SK-N-SH (cell line): ENCODE measurements at regions not wholly inside any gene's neighbourhood (a gene's known extent, or its start where the extent isn't known, plus 50 kb on each side); places are given as distances from the start of the nearest gene placed in this dataset.
A peak's percentile ranks its signal among the peaks of the same experiment; 100 is the strongest.

Experiments
- CTCF ChIA-PET: fragments of 300-600, 350-600 bp; formaldehyde crosslinking; extraction: SDS; loops from one replicate; lab custom pipeline; 2021; lab: Yijun Ruan, JAX
- POLR2A ChIA-PET: fragments of 350-600 bp; sonication (Branson Sonifier 250); formaldehyde crosslinking; extraction: SDS; loops from one replicate; lab custom pipeline; 2020; ENCODE audit warnings: antibody characterized with exemption, inconsistent platforms; lab: Yijun Ruan, JAX
- DNase-seq: peaks from one replicate; pipeline ENCODE4 v3.0.0; 2012
- H2AFZ ChIP-seq: fragments of 200-600 bp; sonication (generic); 2 replicates; pipeline ENCODE4 v1.8.1; 2016; ENCODE audit warnings: antibody characterized with exemption, mild to moderate bottlenecking, low read depth
- H3F3A ChIP-seq: fragments of 200-600 bp; sonication (generic); replicated peaks from 2 replicates; pipeline ENCODE3; 2016; ENCODE audit warnings: antibody characterized with exemption, mild to moderate bottlenecking; ENCODE audit not compliant: insufficient read depth
- H3K27ac ChIP-seq, 2 experiments: fragments of 200-500 bp in 1 of 2; fragments of 200-600 bp in 1 of 2; sonication (Bioruptor generic) in 1 of 2; sonication (generic), shearing (Covaris generic) in 1 of 2; 2 replicates each; pipeline versions ENCODE4 v1.5.1 to v1.6.1; 2014 to 2016; ENCODE audit warnings: low read depth in 2 of 2, inconsistent platforms in 1 of 2, low read length in 1 of 2, mild to moderate bottlenecking in 1 of 2, mixed read lengths in 1 of 2
- H3K27me3 ChIP-seq: fragments of 200-600 bp; sonication (generic), shearing (Covaris generic); 2 replicates; pipeline ENCODE4 v1.6.1; 2016; ENCODE audit warnings: mixed run types; ENCODE audit not compliant: insufficient read depth
- H3K36me3 ChIP-seq, 2 experiments: fragments of 200-500 bp in 1 of 2; fragments of 200-600 bp in 1 of 2; sonication (Bioruptor generic) in 1 of 2; sonication (generic) in 1 of 2; replicated peaks in 1 of 2; 2 replicates each; pipeline versions ENCODE3 to v1.5.1; 2014 to 2016; ENCODE audit warnings: low read length in 1 of 2, mild to moderate bottlenecking in 1 of 2; ENCODE audit not compliant: insufficient read depth in 2 of 2, control insufficient read depth in 1 of 2
- H3K4me1 ChIP-seq, 2 experiments: fragments of 200-500 bp in 1 of 2; fragments of 200-600 bp in 1 of 2; sonication (Bioruptor generic) in 1 of 2; sonication (generic), shearing (Covaris generic) in 1 of 2; 2 replicates each; pipeline versions ENCODE4 v1.5.1 to v1.6.1; 2014 to 2016; ENCODE audit warnings: low read depth in 1 of 2, low read length in 1 of 2, mixed run types in 1 of 2; ENCODE audit not compliant: insufficient read depth in 2 of 2, control insufficient read depth in 1 of 2
- H3K4me2 ChIP-seq: fragments of 200-600 bp; sonication (generic), shearing (Covaris generic); 2 replicates; pipeline ENCODE4 v1.6.1; 2017; ENCODE audit warnings: mixed run types
- H3K4me3 ChIP-seq, 2 experiments: fragments of 200-500 bp in 1 of 2; fragments of 200-600 bp in 1 of 2; sonication (Bioruptor generic) in 1 of 2; sonication (generic), shearing (Covaris generic) in 1 of 2; 2 replicates each; pipeline versions ENCODE4 v1.5.1 to v1.8.1; 2014 to 2016; ENCODE audit warnings: low read depth in 2 of 2, inconsistent platforms in 1 of 2, low read length in 1 of 2, mild to moderate bottlenecking in 1 of 2, mixed read lengths in 1 of 2, moderate library complexity in 1 of 2
- H3K79me2 ChIP-seq: fragments of 200-600 bp; sonication (generic); 2 replicates; pipeline ENCODE4 v1.8.1; 2017; ENCODE audit warnings: mild to moderate bottlenecking; ENCODE audit not compliant: insufficient read depth
- H3K9ac ChIP-seq: fragments of 200-600 bp; sonication (generic); 2 replicates; pipeline ENCODE4 v1.6.1; 2017; ENCODE audit warnings: mixed run types
- H3K9me2 ChIP-seq: fragments of 200-600 bp; sonication (generic); 2 replicates; pipeline ENCODE4 v1.6.1; 2017; ENCODE audit warnings: mixed run types
- H3K9me3 ChIP-seq: fragments of 200-600 bp; sonication (generic); 2 replicates; pipeline ENCODE4 v1.6.1; 2017; ENCODE audit warnings: mixed run types, mild to moderate bottlenecking, moderate library complexity
- H4K20me1 ChIP-seq: fragments of 200-600 bp; sonication (generic); 2 replicates; pipeline ENCODE4 v1.6.1; 2017; ENCODE audit warnings: mild to moderate bottlenecking, mixed run types; ENCODE audit not compliant: insufficient read depth
- CHD2 ChIP-seq: fragments of 150-350 bp; IDR thresholded peaks from 2 replicates; pipeline ENCODE4 v1.6.1; 2018; ENCODE audit warnings: low read length; ENCODE audit not compliant: partially characterized antibody
- EP300 ChIP-seq, 2 experiments: IDR thresholded peaks; 2 replicates each; pipeline versions ENCODE4 v1.4.0 to v1.6.1; 2012; ENCODE audit warnings: borderline replicate concordance in 1 of 2, low read depth in 1 of 2, low read length in 1 of 2
- EZH2phosphoT487 ChIP-seq: fragments of 200-600 bp; sonication (generic); IDR thresholded peaks from 2 replicates; pipeline ENCODE4 v1.6.1; 2017; ENCODE audit warnings: low read depth, mixed run types, mild to moderate bottlenecking, antibody characterized with exemption, moderate library complexity, borderline replicate concordance
- FOSL2 ChIP-seq: IDR thresholded peaks from 2 replicates; pipeline ENCODE4 v1.4.0; 2012; ENCODE audit warnings: low read depth, mild to moderate bottlenecking, moderate library complexity, borderline replicate concordance
- JUND ChIP-seq: IDR thresholded peaks from 2 replicates; pipeline ENCODE4 v1.4.0; 2012
- RAD21 ChIP-seq: IDR thresholded peaks from 2 replicates; pipeline ENCODE4 v1.6.1; 2012; ENCODE audit warnings: mild to moderate bottlenecking, low read length
- RXRA ChIP-seq: IDR thresholded peaks from 2 replicates; pipeline ENCODE4 v1.4.0; 2012; ENCODE audit warnings: low read depth, mild to moderate bottlenecking, borderline replicate concordance
- SMC3 ChIP-seq: IDR thresholded peaks from 2 replicates; pipeline ENCODE4 v1.6.1; 2012; ENCODE audit warnings: low read depth, low read length, improper control_type of control experiment
- TAF1 ChIP-seq: IDR thresholded peaks from 2 replicates; pipeline ENCODE4 v1.6.1; 2012; ENCODE audit warnings: low read depth, mild to moderate bottlenecking, low read length, moderate library complexity, borderline replicate concordance
- TEAD4 ChIP-seq: IDR thresholded peaks from 2 replicates; pipeline ENCODE4 v1.4.0; 2012; ENCODE audit warnings: mild to moderate bottlenecking, borderline replicate concordance; ENCODE audit not compliant: insufficient read depth
- YY1 ChIP-seq: IDR thresholded peaks from 2 replicates; pipeline ENCODE4 v1.4.0; 2012; ENCODE audit warnings: low read depth, mild to moderate bottlenecking
- WGBS: methylation state at CpG from one replicate; pipeline ENCODE4 v1.1.6; 2017; ENCODE audit warnings: low lambda C conversion rate; 5-methylcytosine and 5-hydroxymethylcytosine counted together
- TF ChIP-seq, protein P1 (sequence below): IDR thresholded peaks from 2 replicates; pipeline ENCODE4 v1.4.0; 2012; ENCODE audit warnings: low read depth
- TF ChIP-seq, protein P2 (sequence below): fragments of 150-350 bp; IDR thresholded peaks from 2 replicates; pipeline ENCODE4 v1.6.1; 2016; ENCODE audit warnings: mild to moderate bottlenecking, low read depth, low read length
- TF ChIP-seq, protein P3 (sequence below): IDR thresholded peaks from 2 replicates; pipeline ENCODE4 v1.6.1; 2012; ENCODE audit warnings: mild to moderate bottlenecking, low read depth, low read length, moderate library complexity
- TF ChIP-seq, protein P4 (sequence below): fragments of 150-350 bp; IDR thresholded peaks from 2 replicates; pipeline ENCODE4 v1.6.1; 2017; ENCODE audit warnings: antibody characterized with exemption, low read length, low read depth, borderline replicate concordance
- TF ChIP-seq, protein P5 (sequence below): IDR thresholded peaks from 2 replicates; pipeline ENCODE4 v1.4.0; 2012; ENCODE audit warnings: low read depth, borderline replicate concordance

DNA sequence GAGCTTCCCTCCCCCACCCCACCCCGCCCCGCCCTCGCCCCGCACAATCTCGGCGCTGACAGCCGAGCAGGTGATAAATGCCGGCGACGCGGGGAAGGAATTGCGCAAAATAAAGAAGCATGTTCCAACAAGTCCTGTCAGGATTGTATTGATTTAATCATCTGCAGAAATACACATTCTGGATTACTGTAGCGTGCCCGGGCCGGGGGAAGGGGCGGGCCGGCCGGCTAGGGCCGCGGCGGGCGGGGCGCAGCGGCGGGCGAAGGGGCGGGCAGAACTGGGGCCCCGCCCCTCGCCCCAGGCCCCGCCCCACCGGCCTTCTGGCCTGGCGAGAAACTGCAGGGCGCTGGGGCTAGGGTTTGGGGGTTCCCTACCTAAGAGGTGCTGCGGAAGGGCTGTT lies 88.9 kb upstream of the PAX2 start:
- ChIA-PET CTCF (interaction anchor here (0.7 to 2.0 kb wide), 3 partner anchors 15 to 87 kb away, joined by 3 to 8 read pairs (median 4); no protein-coding TSS in a partner anchor), POLR2A (no interaction called here)
- Histone ChIP-seq H3K4me2 (no peak overlapping the region), H3K27ac (no peak overlapping the region), H3K9ac (no peak overlapping the region), H4K20me1 (no peaks in the 10 kb centered on the region), H3K9me2 (no peaks in the 10 kb centered on the region), H3K79me2 (no peaks in the 10 kb centered on the region), H3K9me3 (no peaks in the 10 kb centered on the region), H3K4me1 (peaks cover 0 to 15% of the 10 kb centered on the region in 2 experiments; a peak in 1 of 4 replicates), H3K4me3 (peak overlapping the region in 1 of 2 experiments; percentile 38; a peak in 1 of 4 replicates), H2AFZ (no peak overlapping the region), H3F3A (no peaks in the 10 kb centered on the region), H3K36me3 (no peaks in the 10 kb centered on the region), H3K27me3 (peaks cover 81% of the 10 kb centered on the region)
- peak; percentile 93 for DNase-seq
- TF ChIP-seq RXRA = no peak
- no peak for TF ChIP-seq TEAD4
- TF ChIP-seq, protein P1, sequence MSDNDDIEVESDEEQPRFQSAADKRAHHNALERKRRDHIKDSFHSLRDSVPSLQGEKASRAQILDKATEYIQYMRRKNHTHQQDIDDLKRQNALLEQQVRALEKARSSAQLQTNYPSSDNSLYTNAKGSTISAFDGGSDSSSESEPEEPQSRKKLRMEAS = no peak
- TF ChIP-seq JUND = no peak
- no peak for TF ChIP-seq RAD21
- no peak for TF ChIP-seq TAF1
- TF ChIP-seq EZH2phosphoT487 = no peak
- TF ChIP-seq YY1 = no peak
- TF ChIP-seq FOSL2 = no peak
- 1% methylated on average over 23 of the region's 34 CpGs for WGBS

DNA sequence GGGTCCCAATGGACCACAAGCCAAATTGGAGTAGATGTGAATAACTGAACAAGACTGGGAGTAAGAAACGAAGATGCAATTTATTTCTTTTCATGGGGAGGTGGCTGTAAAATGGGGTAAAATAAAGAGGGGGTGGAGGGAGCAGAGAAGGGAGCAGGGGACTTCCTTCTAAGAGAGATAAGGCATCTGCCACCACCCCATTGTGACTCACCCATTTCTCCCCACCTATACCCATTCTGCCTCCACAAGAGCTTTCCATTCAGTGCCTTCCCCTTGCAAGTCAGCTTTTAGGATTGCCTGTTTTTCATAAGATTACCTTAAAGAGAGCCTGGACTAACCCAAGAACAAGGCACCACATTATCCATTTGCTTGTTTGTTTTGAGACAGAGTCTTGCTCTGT lies 87.1 kb upstream of the PAX2 start:
- H3K9me2 ChIP-seq = no peaks in the 10 kb centered on the region
- H3K27me3 ChIP-seq = peaks cover 68% of the 10 kb centered on the region
- no peak overlapping the region for H3K27ac ChIP-seq
- no peaks in the 10 kb centered on the region for H3F3A ChIP-seq
- 3% methylated on average over 1 of the region's 1 CpG for WGBS
- DNase-seq = no peak
- TF ChIP-seq, protein P2, sequence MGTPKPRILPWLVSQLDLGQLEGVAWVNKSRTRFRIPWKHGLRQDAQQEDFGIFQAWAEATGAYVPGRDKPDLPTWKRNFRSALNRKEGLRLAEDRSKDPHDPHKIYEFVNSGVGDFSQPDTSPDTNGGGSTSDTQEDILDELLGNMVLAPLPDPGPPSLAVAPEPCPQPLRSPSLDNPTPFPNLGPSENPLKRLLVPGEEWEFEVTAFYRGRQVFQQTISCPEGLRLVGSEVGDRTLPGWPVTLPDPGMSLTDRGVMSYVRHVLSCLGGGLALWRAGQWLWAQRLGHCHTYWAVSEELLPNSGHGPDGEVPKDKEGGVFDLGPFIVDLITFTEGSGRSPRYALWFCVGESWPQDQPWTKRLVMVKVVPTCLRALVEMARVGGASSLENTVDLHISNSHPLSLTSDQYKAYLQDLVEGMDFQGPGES = no peak
- TF ChIP-seq, protein P3, sequence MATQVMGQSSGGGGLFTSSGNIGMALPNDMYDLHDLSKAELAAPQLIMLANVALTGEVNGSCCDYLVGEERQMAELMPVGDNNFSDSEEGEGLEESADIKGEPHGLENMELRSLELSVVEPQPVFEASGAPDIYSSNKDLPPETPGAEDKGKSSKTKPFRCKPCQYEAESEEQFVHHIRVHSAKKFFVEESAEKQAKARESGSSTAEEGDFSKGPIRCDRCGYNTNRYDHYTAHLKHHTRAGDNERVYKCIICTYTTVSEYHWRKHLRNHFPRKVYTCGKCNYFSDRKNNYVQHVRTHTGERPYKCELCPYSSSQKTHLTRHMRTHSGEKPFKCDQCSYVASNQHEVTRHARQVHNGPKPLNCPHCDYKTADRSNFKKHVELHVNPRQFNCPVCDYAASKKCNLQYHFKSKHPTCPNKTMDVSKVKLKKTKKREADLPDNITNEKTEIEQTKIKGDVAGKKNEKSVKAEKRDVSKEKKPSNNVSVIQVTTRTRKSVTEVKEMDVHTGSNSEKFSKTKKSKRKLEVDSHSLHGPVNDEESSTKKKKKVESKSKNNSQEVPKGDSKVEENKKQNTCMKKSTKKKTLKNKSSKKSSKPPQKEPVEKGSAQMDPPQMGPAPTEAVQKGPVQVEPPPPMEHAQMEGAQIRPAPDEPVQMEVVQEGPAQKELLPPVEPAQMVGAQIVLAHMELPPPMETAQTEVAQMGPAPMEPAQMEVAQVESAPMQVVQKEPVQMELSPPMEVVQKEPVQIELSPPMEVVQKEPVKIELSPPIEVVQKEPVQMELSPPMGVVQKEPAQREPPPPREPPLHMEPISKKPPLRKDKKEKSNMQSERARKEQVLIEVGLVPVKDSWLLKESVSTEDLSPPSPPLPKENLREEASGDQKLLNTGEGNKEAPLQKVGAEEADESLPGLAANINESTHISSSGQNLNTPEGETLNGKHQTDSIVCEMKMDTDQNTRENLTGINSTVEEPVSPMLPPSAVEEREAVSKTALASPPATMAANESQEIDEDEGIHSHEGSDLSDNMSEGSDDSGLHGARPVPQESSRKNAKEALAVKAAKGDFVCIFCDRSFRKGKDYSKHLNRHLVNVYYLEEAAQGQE = no peak
- TF ChIP-seq, protein P4, sequence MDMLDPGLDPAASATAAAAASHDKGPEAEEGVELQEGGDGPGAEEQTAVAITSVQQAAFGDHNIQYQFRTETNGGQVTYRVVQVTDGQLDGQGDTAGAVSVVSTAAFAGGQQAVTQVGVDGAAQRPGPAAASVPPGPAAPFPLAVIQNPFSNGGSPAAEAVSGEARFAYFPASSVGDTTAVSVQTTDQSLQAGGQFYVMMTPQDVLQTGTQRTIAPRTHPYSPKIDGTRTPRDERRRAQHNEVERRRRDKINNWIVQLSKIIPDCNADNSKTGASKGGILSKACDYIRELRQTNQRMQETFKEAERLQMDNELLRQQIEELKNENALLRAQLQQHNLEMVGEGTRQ = no peak
- TF ChIP-seq RAD21 (no peak), SMC3 (no peak), CHD2 (no peak), EP300 (IDR thresholded peaks at IDR 0.05; ENCODE audit: borderline replicate concordance in 1 of 2, low read depth in 1 of 2, low read length in 1 of 2) (no peak)
- TF ChIP-seq, protein P5, sequence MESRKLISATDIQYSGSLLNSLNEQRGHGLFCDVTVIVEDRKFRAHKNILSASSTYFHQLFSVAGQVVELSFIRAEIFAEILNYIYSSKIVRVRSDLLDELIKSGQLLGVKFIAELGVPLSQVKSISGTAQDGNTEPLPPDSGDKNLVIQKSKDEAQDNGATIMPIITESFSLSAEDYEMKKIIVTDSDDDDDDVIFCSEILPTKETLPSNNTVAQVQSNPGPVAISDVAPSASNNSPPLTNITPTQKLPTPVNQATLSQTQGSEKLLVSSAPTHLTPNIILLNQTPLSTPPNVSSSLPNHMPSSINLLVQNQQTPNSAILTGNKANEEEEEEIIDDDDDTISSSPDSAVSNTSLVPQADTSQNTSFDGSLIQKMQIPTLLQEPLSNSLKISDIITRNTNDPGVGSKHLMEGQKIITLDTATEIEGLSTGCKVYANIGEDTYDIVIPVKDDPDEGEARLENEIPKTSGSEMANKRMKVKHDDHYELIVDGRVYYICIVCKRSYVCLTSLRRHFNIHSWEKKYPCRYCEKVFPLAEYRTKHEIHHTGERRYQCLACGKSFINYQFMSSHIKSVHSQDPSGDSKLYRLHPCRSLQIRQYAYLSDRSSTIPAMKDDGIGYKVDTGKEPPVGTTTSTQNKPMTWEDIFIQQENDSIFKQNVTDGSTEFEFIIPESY = no peak
- no peak overlapping the region for H2AFZ ChIP-seq
- ChIA-PET CTCF (interaction anchor here (2.0 to 2.7 kb wide), 2 partner anchors 13 to 85 kb away, joined by 8 to 9 read pairs; no protein-coding TSS in a partner anchor), POLR2A (no interaction called here)
- H3K4me3 ChIP-seq = no peak overlapping the region
- H4K20me1 ChIP-seq = no peaks in the 10 kb centered on the region
- H3K9ac ChIP-seq = no peak overlapping the region
- no peak overlapping the region for H3K4me2 ChIP-seq
- peaks cover 0 to 14% of the 10 kb centered on the region in 2 experiments; a peak in 1 of 4 replicates for H3K4me1 ChIP-seq
- H3K9me3 ChIP-seq = no peaks in the 10 kb centered on the region
- no peaks in the 10 kb centered on the region for H3K36me3 ChIP-seq
- H3K79me2 ChIP-seq = no peaks in the 10 kb centered on the region
